K562 (cell line): ENCODE measurements at regions not wholly inside any gene's neighbourhood (a gene's known extent, or its start where the extent isn't known, plus 50 kb on each side); places are given as distances from the start of the nearest gene placed in this dataset.
"Not testable (repeated sequence)": the region's sequence is repeated elsewhere in the genome, so short reads cannot be mapped to it uniquely, and the experiment has no call there.

ENCODE experiments used
- ATAC-seq: fragments of 200-7000 bp; cut with Tn5 transposase; 3 replicates; pipeline ENCODE4 v1.9.1; 2020; ENCODE audit warnings: moderate library complexity
- BruUV-seq: library from RNA; stranded (reverse); fragments of 400-500 nt; replicated peaks from 2 replicates; lab custom pipeline; 2021; lab: Mats Ljungman, UMichigan
- CTCF ChIA-PET: fragments of 300-600 bp; formaldehyde crosslinking; extraction: SDS; loops from one replicate; lab custom pipeline; 2021; ENCODE audit warnings: low intra/inter-chr PET ratio; lab: Yijun Ruan, JAX
- POLR2A ChIA-PET: fragments of 300-600, 350-650 bp; sonication (Branson Sonifier 250); formaldehyde crosslinking; extraction: SDS; loops from one replicate; lab custom pipeline; 2021; ENCODE audit warnings: antibody characterized with exemption, inconsistent platforms; lab: Yijun Ruan, JAX
- DNase-seq, 4 experiments: peaks; one replicate each; pipeline versions ENCODE4 v3.0.0 to v3.0.0-alpha.2; 2011 to 2018; ENCODE audit warnings: low spot score in 3 of 4, mixed read lengths in 3 of 4; ENCODE audit errors: extremely low read depth in 1 of 4
- FAIRE-seq: peaks from 2 replicates; lab custom pipeline; 2011; peaks lifted over from hg19 to GRCh38; lab: Jason Lieb, UNC
- H2AFZ ChIP-seq: 2 replicates; pipeline ENCODE4 v1.6.0; 2011; ENCODE audit warnings: low read depth, low read length, control low read depth, inconsistent platforms
- H3K27ac ChIP-seq: fragments of 200-600 bp; 3 replicates; pipeline ENCODE4 v1.8.0; 2011; ENCODE audit warnings: low read depth, mild to moderate bottlenecking, control low read depth, inconsistent platforms, low read length, moderate library complexity, mixed read lengths; ENCODE audit errors: extremely low read depth
- H3K27me3 ChIP-seq, 2 experiments: fragments of 300-600 bp in 1 of 2; 2 replicates in 1 of 2; 3 replicates in 1 of 2; pipeline versions ENCODE4 v1.6.0 to v1.8.0; 2011; ENCODE audit warnings: inconsistent platforms in 2 of 2, low read length in 2 of 2, mild to moderate bottlenecking in 1 of 2, mixed read lengths in 1 of 2, moderate library complexity in 1 of 2; ENCODE audit not compliant: control insufficient read depth in 2 of 2, insufficient read depth in 2 of 2
- H3K36me3 ChIP-seq: fragments of 300-600 bp; 3 replicates; pipeline ENCODE4 v1.8.0; 2011; ENCODE audit warnings: mild to moderate bottlenecking, low read length, inconsistent platforms; ENCODE audit not compliant: control insufficient read depth, insufficient read depth
- H3K4me1 ChIP-seq, 2 experiments: fragments of 200-600 bp in 1 of 2; replicated peaks in 1 of 2; 2 replicates in 1 of 2; 3 replicates in 1 of 2; pipeline versions ENCODE4 v1.5.1 to v1.8.0; 2011; ENCODE audit warnings: inconsistent platforms in 2 of 2, low read length in 2 of 2, mild to moderate bottlenecking in 1 of 2, mixed read lengths in 1 of 2, moderate library complexity in 1 of 2; ENCODE audit not compliant: control insufficient read depth in 2 of 2, insufficient read depth in 2 of 2
- H3K4me2 ChIP-seq: 2 replicates; pipeline ENCODE4 v1.6.1; 2011; ENCODE audit warnings: low read length, control low read depth, inconsistent platforms, mixed read lengths; ENCODE audit not compliant: insufficient read depth
- H3K4me3 ChIP-seq: fragments of 200-600 bp; sonication (generic), shearing (Covaris generic); 2 replicates; pipeline ENCODE4 v1.5.1; 2016; ENCODE audit warnings: control low read depth, inconsistent platforms
- H3K79me2 ChIP-seq: fragments of 200-600 bp; 3 replicates; pipeline ENCODE4 v1.8.0; 2011; ENCODE audit warnings: low read length, inconsistent platforms; ENCODE audit not compliant: control insufficient read depth, insufficient read depth
- H3K9ac ChIP-seq, 2 experiments: 2 replicates each; pipeline versions ENCODE4 v1.6.0 to v1.6.1; 2011; ENCODE audit warnings: low read depth in 2 of 2, low read length in 2 of 2, control low read depth in 1 of 2, inconsistent platforms in 1 of 2, mild to moderate bottlenecking in 1 of 2, mixed read lengths in 1 of 2; ENCODE audit not compliant: insufficient read depth in 1 of 2
- H3K9me1 ChIP-seq: one replicate; pipeline ENCODE4 v1.6.0; 2011; ENCODE audit warnings: inconsistent platforms, mild to moderate bottlenecking, low read length, moderate library complexity; ENCODE audit not compliant: control insufficient read depth, insufficient read depth
- H3K9me3 ChIP-seq: replicated peaks from 2 replicates; pipeline ENCODE4 v1.5.1; 2011; ENCODE audit warnings: low read depth, low read length, inconsistent platforms; ENCODE audit not compliant: control insufficient read depth, insufficient read depth
- H4K20me1 ChIP-seq: replicated peaks from 2 replicates; pipeline ENCODE4 v1.6.1; 2011; ENCODE audit warnings: low read length, inconsistent platforms, mixed read lengths; ENCODE audit not compliant: control insufficient read depth, insufficient read depth
- AFF1 ChIP-seq, 2 experiments: fragments of 450-650 bp; IDR thresholded peaks; 2 replicates each; pipeline ENCODE4 v1.6.1; 2018; ENCODE audit warnings: mild to moderate bottlenecking in 2 of 2, low read depth in 1 of 2; ENCODE audit not compliant: partially characterized antibody in 2 of 2
- BACH1 ChIP-seq: fragments of 200-800 bp; sonication (Bioruptor generic); IDR thresholded peaks from 2 replicates; pipeline ENCODE4 v1.6.1; 2016; ENCODE audit warnings: missing genetic modification characterization, missing compliant biosample characterization
- BDP1 ChIP-seq: IDR thresholded peaks from 3 replicates; pipeline ENCODE4 v1.6.1; 2011; ENCODE audit not compliant: insufficient read length, insufficient read depth
- GATAD2A ChIP-seq: fragments of 450-650 bp; IDR thresholded peaks from 2 replicates; pipeline ENCODE4 v1.6.1; 2017
- HMG20B ChIP-seq: fragments of 250-450 bp; sonication (Bioruptor Pico); IDR thresholded peaks from 2 replicates; pipeline ENCODE4 v1.5.0; 2021; ENCODE audit warnings: mild to moderate bottlenecking
- MLX ChIP-seq, 2 experiments: fragments of 450-650 bp in 1 of 2; sonication (generic) in 1 of 2; formaldehyde crosslinking; conservative IDR thresholded peaks; 2 replicates each; pipeline versions ENCODE4 v1.4.0 to v1.8.1; 2020 to 2022; ENCODE audit warnings: mild to moderate bottlenecking in 1 of 2, missing genetic modification reagents in 1 of 2
- NFE2 ChIP-seq: IDR thresholded peaks from 2 replicates; pipeline ENCODE4 v1.6.1; 2014; ENCODE audit warnings: antibody characterized with exemption, low read depth
- ZNF431 ChIP-seq: sonication (generic); formaldehyde crosslinking; IDR thresholded peaks from 2 replicates; pipeline ENCODE4 v1.8.0; 2022; ENCODE audit warnings: mild to moderate bottlenecking, missing genetic modification reagents
- ZNF764 ChIP-seq: fragments of 250-450 bp; sonication (Bioruptor Pico); IDR thresholded peaks from 2 replicates; pipeline ENCODE4 v1.4.0; 2020; ENCODE audit warnings: low read depth, mild to moderate bottlenecking, moderate library complexity
- WGBS: fragments of 100-300 bp; shearing (Covaris generic); methylation state at CpG from one replicate; pipeline ENCODE4 v1.1.6; 2016; ENCODE audit warnings: low coverage, mixed read lengths; ENCODE audit not compliant: insufficient coverage; ENCODE audit errors: missing lambda C conversion rate; 5-methylcytosine and 5-hydroxymethylcytosine counted together
- in situ Hi-C: fragments of 300-500 bp; cut with MboI; formaldehyde crosslinking; loops from 4 replicates; pipeline ENCODE4 v1.15.0; 2018; ENCODE audit warnings: inconsistent platforms, mixed read lengths
- intact Hi-C: fragments of 100-400 bp; cut with micrococcal nuclease; formaldehyde crosslinking; loops from 2 replicates; pipeline ENCODE4 v1.14.2; 2022

GRCh38 chr2:175786471-175787124, 215.5 kb downstream of the LNPK start (continued):
- no peak for TF ChIP-seq GATAD2A

GRCh38 chr2:175777337-175777736, 224.7 kb downstream of the LNPK start:
- WGBS, result 0% methylated on average over 2 of the region's 2 CpGs
- H3K27ac ChIP-seq, FAIRE-seq, H3K79me2 ChIP-seq, H2AFZ ChIP-seq, intact Hi-C loops, H3K9me1 ChIP-seq, ATAC-seq, H4K20me1 ChIP-seq, BruUV-seq, H3K4me1 ChIP-seq, POLR2A ChIA-PET, in situ Hi-C loops: not testable (repeated sequence)
- H3K27me3 ChIP-seq, result peaks cover 4 to 15% of the 10 kb centered on the region in 2 experiments; a peak in 4 of 5 replicates
- 0 out of 2 replicates have a peak, but pooled peaks have one; percentile 75 for TF ChIP-seq ZNF431
- TF ChIP-seq, all 486 proteins: peak for 1; not testable (repeated sequence) for 485
- H3K4me3 ChIP-seq, DNase-seq, H3K9ac ChIP-seq, H3K9me3 ChIP-seq, H3K4me2 ChIP-seq, CTCF ChIA-PET, H3K36me3 ChIP-seq: not testable (repeated sequence)

- Histone ChIP-seq H4K20me1 (no peaks in the 10 kb centered on the region), H3K27me3 (peaks cover 8 to 17% of the 10 kb centered on the region in 2 experiments; a peak in 4 of 5 replicates), H3K9ac (no peak overlapping the region), H3K36me3 (no peaks in the 10 kb centered on the region), H3K4me3 (no peak overlapping the region), H3K4me1 (no peaks in the 10 kb centered on the region), H2AFZ (no peak overlapping the region), H3K27ac (no peak overlapping the region), H3K4me2 (no peak overlapping the region), H3K9me1 (no peaks in the 10 kb centered on the region), H3K9me3 (no peaks in the 10 kb centered on the region), H3K79me2 (no peaks in the 10 kb centered on the region)
- intact Hi-C loops (no loop called here), in situ Hi-C loops (no loop called here)
- ATAC-seq (no peak), DNase-seq (no peak), FAIRE-seq (no peak)
- 5% methylated on average over 1 of the region's 1 CpG for WGBS
- ChIA-PET POLR2A (no interaction called here), CTCF (interaction anchor here (0.6 kb wide), 1 partner anchor 489 kb away, joined by 3 read pairs; no protein-coding TSS in a partner anchor)
- no TSS peak for BruUV-seq
- TF ChIP-seq MLX (CRISPR knock-in tag; conservative IDR thresholded peaks at IDR 0.05) (no peak), HMG20B (CRISPR knock-in tag) (no peak), NFE2 (peak; percentile 74), AFF1 (IDR thresholded peaks at IDR 0.05; ENCODE audit: low read depth in 1 of 2, partially characterized antibody in 2 of 2) (no peak), BDP1 (no peak), ZNF764 (CRISPR knock-in tag) (no peak), BACH1 (tag) (peak; percentile 90)
Measured at GRCh38 chr2:175769200-175769599, 232.9 kb downstream of the LNPK start.
